ENCODE measurements at regions not wholly inside any gene's neighbourhood (a gene's known extent, or its start where the extent isn't known, plus 50 kb on each side); places are given as distances from the start of the nearest gene placed in this dataset.

DNA sequence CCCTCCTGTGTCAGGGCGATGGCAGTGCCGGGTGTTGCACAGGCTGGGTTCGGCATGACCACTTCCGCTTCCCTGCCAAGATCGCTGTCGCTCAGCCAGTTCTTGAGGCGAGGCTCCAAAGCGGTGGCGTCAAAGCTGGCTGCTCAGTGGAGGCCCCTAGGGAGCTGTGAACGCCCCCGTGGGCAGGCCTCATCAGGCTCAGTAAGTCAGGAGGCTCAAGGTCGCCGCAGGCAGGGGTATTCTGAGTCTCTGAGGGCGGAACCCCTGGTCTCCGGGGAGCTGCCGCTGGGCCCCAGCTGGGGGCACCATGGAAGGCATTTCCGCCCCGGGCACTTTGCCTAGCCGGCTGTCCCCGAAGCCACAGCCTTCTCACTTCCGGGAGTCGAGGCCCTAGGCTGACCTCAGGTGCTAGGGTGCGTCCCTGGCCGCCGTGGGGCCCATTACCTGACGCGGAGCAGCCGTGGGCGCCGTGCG is 210.4 kb downstream of the SOCS6 start:
- Histone ChIP-seq H2AFZ (ENCODE audit: low read length) (no peak overlapping the region), H3K4me1 (ENCODE audit: insufficient read depth, low read length) (no peaks in the 10 kb centered on the region), H3K9ac (ENCODE audit: insufficient read depth, low read depth, low read length) (no peak overlapping the region), H3K79me2 (ENCODE audit: insufficient read depth, low read length) (no peaks in the 10 kb centered on the region), H3K9me3 (ENCODE audit: low read length) (no peaks in the 10 kb centered on the region), H3K36me3 (replicated peaks in 1 of 2; ENCODE audit: control insufficient read depth in 1 of 2, insufficient read depth in 2 of 2, low read length in 2 of 2) (no peaks in the 10 kb centered on the region), H3K27me3 (ENCODE audit: control insufficient read depth in 1 of 2, insufficient read depth in 2 of 2, low read length in 2 of 2) (no peaks in the 10 kb centered on the region; a peak in 1 of 5 replicates), H4K20me1 (ENCODE audit: insufficient read depth, low read length) (no peaks in the 10 kb centered on the region), H3K4me2 (ENCODE audit: low read depth, low read length) (no peak overlapping the region), H3K4me3 (replicated peaks in 1 of 3; ENCODE audit: insufficient read depth in 1 of 3, low read depth in 2 of 3, low read length in 3 of 3) (no peak overlapping the region), H3K27ac (ENCODE audit: extremely low read length, insufficient read depth, low read length) (no peak overlapping the region)
- POLR2A ChIA-PET, result no interaction called here
- FAIRE-seq (no peak), DNase-seq (ENCODE audit: low spot score) (no peak), ATAC-seq (peak; percentile 46)
- no TSS peak for BruUV-seq (replicated peaks)
- CTCF ChIA-PET (ENCODE audit: low intra/inter-chr PET ratio, low total read pairs), result no interaction called here
- 10% methylated on average over 4 of the region's 31 CpGs for WGBS (ENCODE audit: low lambda C conversion rate)
- in situ Hi-C loops (cut with HindIII; ENCODE audit: extremely low pct_ligation_motif_present, low pct_unique_long_range_greater_than_20kb), result no loop called here
- intact Hi-C loops (cut with micrococcal nuclease; ENCODE audit: unreplicated experiment), result no loop called here
- TF ChIP-seq U2AF1 (optimal IDR thresholded peaks at IDR 0.05; ENCODE audit: low read depth, low read length) (no peak), ZNF616 (CRISPR knock-in tag; IDR thresholded peaks at IDR 0.05; ENCODE audit: low read depth) (no peak), ZNF792 (CRISPR knock-in tag; IDR thresholded peaks at IDR 0.05) (no peak), TAF15 (IDR thresholded peaks at IDR 0.05; ENCODE audit: low read depth, low read length, poor library complexity, severe bottlenecking) (no peak), ZNF788 (CRISPR knock-in tag; IDR thresholded peaks at IDR 0.05; ENCODE audit: borderline replicate concordance) (no peak), ZSCAN30 (CRISPR knock-in tag; IDR thresholded peaks at IDR 0.05) (no peak), SMAD9 (CRISPR knock-in tag; IDR thresholded peaks at IDR 0.05) (no peak)
- TF ChIP-seq, protein P1, sequence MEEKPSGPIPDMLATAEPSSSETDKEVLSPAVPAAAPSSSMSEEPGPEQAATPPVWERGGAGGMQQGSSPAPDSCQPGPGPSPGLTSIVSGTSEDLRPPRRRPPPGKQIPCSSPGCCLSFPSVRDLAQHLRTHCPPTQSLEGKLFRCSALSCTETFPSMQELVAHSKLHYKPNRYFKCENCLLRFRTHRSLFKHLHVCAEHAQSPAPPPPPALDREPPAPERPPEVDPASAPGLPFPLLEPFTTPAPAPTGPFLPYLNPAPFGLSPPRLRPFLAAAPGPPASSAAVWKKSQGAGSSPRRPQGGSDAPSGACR (CRISPR knock-in tag; IDR thresholded peaks at IDR 0.05), result no peak

All from HepG2 (cell line).